Coronary artery (tissue), 2 donors: ENCODE measurements at regions not wholly inside any gene's neighbourhood (a gene's known extent, or its start where the extent isn't known, plus 50 kb on each side); places are given as distances from the start of the nearest gene placed in this dataset.

Source experiments
- DNase-seq: peaks from one replicate; pipeline ENCODE4 v3.0.0-alpha.2; 2017; ENCODE audit warnings: low spot score
- H3K27ac ChIP-seq, 2 donors: fragments of 200-600 bp; sonication (generic); one replicate each; pipeline ENCODE4 v1.5.1; 2016 to 2019
- H3K4me3 ChIP-seq: fragments of 200-600 bp; sonication (generic); 2 replicates; pipeline ENCODE4 v1.5.1; 2016; ENCODE audit warnings: mild to moderate bottlenecking, moderate library complexity
- TF ChIP-seq, protein P1 (sequence below): fragments of 200-600 bp; sonication (generic); IDR thresholded peaks from one replicate; pipeline ENCODE4 v1.5.1; 2019; ENCODE audit warnings: antibody characterized with exemption

DNA sequence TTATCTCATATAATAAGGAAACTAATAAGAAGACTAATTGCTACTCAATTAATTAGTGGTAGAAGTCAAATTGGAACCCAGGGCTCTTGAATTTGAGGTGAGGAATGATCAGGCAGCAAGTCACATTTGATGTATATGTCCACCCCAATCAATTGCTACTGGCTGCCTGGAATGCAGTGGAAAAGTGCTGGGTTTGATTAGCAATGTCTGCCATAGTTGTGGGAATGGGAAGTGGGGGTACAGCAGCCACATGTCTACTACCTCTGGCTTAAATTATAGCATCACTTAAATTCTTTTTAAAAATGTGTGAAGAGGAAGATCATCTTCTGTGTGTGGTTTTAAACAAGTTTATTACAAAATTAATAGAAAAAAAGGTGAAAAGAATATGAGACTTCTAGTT is 50.8 kb upstream of the NAV2 start:
- no peak for DNase-seq
- no peak overlapping the region for H3K4me3 ChIP-seq
- no peak overlapping the region for H3K27ac ChIP-seq
- TF ChIP-seq, protein P1, sequence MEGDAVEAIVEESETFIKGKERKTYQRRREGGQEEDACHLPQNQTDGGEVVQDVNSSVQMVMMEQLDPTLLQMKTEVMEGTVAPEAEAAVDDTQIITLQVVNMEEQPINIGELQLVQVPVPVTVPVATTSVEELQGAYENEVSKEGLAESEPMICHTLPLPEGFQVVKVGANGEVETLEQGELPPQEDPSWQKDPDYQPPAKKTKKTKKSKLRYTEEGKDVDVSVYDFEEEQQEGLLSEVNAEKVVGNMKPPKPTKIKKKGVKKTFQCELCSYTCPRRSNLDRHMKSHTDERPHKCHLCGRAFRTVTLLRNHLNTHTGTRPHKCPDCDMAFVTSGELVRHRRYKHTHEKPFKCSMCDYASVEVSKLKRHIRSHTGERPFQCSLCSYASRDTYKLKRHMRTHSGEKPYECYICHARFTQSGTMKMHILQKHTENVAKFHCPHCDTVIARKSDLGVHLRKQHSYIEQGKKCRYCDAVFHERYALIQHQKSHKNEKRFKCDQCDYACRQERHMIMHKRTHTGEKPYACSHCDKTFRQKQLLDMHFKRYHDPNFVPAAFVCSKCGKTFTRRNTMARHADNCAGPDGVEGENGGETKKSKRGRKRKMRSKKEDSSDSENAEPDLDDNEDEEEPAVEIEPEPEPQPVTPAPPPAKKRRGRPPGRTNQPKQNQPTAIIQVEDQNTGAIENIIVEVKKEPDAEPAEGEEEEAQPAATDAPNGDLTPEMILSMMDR: no peak

DNA sequence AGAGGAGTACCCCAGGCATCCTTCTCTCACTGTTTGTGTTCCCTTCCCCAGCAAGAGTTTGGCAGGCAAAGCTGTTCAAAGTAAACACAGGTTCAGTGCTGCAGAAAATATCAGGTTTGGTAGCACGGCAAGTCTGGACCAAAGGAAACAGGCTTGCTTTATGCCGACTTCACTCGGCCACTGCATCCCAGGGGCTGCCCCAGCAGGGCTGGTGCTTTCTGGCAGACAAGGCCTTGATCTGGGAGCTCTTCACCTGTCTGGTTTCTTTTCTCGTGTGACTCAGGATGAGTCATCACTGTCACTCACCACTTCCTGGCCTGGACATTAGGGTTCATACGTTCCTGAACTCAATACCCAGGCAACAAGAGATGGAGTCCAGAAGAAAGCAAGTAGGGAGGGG is 52.6 kb upstream of the NAV2 start:
- TF ChIP-seq, protein P1: no peak
- H3K27ac ChIP-seq: no peak overlapping the region

DNA sequence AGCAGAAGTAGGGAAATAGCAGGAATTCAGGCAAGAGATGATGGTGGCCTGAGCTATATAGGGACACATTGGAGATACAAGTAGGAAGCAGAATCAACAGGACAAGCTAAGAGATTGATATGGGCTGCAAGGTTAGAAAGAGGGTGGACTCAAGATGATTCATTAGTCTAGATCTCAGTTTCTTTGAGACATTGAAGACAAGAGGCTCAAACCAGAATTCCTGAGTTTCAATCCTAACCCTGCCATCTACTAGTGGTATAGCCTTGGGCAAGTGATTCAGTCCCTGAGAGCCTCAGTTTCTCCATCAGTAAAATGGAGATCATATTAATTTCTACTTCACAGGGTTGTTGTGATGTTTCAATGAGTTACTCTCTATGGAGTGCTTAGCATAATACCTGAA is 53.1 kb upstream of the NAV2 start:
- no peak overlapping the region for H3K27ac ChIP-seq
- no peak for DNase-seq

More for the DNA sequence above, 52.6 kb upstream of the NAV2 start:
- no peak overlapping the region for H3K4me3 ChIP-seq
- DNase-seq: no peak

GRCh38 chr11:19658344-19658743 is 54.3 kb upstream of the NAV2 start:
- no peak for DNase-seq
- H3K27ac ChIP-seq: no peak overlapping the region
- TF ChIP-seq, protein P1: no peak

More for the DNA sequence above, 53.1 kb upstream of the NAV2 start:
- H3K4me3 ChIP-seq: no peak overlapping the region
- TF ChIP-seq, protein P1: no peak

DNA sequence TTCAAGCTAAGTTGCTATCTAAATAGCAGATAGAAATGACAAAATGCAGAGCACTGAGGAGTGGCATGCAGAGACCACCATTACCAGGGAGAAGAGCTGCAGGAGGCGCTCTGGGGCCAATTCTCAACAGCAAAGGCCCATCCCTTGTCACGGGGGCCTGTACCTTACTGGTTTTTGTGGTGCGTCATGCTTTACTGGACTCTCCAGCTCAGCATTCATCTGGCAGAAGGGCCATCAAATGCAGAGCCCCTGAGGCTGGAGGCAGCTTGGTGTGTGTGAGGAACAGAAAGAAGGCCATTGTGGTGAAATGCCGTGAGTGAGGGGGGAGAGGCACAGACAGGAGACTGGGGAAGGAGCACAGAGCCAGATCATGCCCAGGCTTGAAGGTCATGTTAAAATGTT is 56.5 kb upstream of the NAV2 start:
- DNase-seq: no peak
- H3K4me3 ChIP-seq: no peak overlapping the region
- TF ChIP-seq, protein P1: no peak
- no peak overlapping the region for H3K27ac ChIP-seq

More at GRCh38 chr11:19658344-19658743, 54.3 kb upstream of the NAV2 start:
- H3K4me3 ChIP-seq: no peak overlapping the region

- Histone ChIP-seq H3K4me3 (no peak overlapping the region), H3K27ac (no peak overlapping the region)
- TF ChIP-seq, protein P1: no peak
- DNase-seq: no peak
These were observed 59.8 kb upstream of the NAV2 start for GRCh38 chr11:19652623-19653375.

- H3K4me3 ChIP-seq: no peak overlapping the region
- H3K27ac ChIP-seq: no peak overlapping the region
- TF ChIP-seq, protein P1: no peak
- no peak for DNase-seq
These were observed 61.0 kb upstream of the NAV2 start for GRCh38 chr11:19651653-19652052.
